NCI-H146 treated with DMSO at 0.1 percent for 48 hours (cell line): ENCODE measurements at regions not wholly inside any gene's neighbourhood (a gene's known extent, or its start where the extent isn't known, plus 50 kb on each side); places are given as distances from the start of the nearest gene placed in this dataset.
A peak's percentile ranks its signal among the peaks of the same experiment; 100 is the strongest.

Source experiments
- DNase-seq: peaks from one replicate; lab custom pipeline; 2025; ENCODE audit not compliant: unreplicated experiment; lab: John Stamatoyannopoulos, UW

DNA sequence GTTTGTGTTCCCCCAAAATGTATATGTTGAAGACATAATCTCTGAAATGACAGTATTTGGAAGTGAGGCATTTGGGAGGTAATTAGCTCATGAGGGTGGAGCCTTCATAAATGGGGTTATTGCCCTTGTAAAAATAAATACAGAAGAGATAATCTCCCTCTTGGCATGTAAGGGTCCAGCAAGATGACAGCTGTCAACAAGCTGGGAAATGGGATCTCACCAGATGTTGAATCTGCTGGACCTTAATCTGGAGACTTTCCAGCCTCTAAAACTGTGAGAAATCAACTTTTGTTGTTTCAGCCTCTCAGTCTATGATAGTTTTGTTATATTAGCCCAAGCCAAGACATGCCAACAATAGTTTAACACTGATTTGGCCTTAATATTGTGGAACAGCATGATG is 438.2 kb upstream of the PCDH7 start:
- no peak for DNase-seq

GRCh38 chr4:30283336-30283735 is 436.8 kb upstream of the PCDH7 start:
- DNase-seq: no peak

GRCh38 chr4:30294295-30294694 is 425.9 kb upstream of the PCDH7 start:
- no peak for DNase-seq

DNA sequence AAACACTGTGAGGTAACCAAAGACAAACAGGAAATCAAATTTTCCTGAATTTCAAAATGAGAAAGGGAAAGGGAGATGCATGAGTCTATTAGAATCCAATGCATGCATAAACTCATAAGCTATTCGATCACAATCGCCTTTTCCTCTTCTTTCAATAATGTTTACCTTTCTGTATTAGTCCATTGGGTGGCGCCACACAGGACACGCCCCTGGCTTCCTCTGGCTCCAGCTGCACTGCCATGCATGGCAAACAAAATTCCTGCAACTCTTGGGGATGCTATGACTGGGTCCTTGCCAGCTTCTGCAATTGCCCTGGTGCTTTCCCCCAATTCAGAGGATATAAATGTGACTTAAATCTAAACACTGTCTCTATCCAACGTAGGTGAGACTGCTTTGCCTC is 424.5 kb upstream of the PCDH7 start:
- DNase-seq: no peak

DNA sequence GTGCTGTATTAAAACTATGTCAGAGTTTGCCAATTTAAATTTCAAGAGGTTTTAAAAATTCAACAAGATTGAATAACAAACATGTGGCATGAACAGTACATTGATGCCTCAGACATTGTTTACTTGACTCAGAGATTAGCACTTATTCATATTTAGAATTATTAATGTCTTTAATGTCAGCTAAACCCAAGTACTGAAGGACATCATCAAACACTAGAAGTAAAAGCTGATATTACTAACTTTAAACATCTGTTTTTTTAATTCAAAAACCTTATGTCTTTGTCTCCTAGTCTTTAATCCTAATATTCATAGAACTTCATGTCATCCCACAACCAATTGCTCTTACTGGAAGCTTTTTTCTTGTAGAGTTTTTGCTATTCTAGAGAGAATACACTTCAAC is 406.2 kb upstream of the PCDH7 start:
- no peak for DNase-seq

DNA sequence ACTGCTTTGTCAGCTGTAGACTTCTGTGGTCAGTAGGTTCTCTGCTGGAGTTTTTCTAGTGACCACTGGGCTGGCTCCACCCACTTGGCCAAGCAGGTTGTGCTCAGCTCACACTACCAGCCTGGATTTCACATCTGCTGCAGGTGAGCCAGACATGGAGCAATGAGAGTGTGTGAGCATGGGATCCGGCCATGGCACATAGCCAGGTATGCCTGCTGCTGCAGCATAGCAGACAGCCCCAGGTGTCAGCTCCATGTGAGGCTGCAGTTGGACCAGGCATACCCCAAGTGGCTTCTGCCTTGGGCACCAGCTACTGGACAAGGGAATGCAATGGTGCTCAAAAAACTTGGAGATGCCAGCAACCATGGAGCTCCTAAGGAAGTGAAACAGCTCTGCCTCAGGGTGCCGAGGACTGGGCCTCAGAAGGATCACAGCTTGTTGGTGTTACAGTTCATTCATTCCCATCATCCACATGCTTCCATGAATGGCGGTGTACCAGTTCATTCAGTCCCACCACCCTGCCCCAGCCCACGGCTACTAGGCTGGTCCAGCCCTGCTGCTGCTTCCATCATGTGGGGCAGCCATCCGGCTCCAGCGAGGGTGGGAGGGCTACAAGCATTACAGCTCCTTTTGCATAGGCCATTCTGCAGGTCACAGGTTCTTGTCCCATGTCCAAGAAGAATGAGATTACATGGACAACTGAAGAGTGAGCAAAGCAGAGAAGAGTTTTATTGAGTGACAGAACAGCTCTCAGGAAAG is 389.1 kb upstream of the PCDH7 start:
- no peak for DNase-seq

DNA sequence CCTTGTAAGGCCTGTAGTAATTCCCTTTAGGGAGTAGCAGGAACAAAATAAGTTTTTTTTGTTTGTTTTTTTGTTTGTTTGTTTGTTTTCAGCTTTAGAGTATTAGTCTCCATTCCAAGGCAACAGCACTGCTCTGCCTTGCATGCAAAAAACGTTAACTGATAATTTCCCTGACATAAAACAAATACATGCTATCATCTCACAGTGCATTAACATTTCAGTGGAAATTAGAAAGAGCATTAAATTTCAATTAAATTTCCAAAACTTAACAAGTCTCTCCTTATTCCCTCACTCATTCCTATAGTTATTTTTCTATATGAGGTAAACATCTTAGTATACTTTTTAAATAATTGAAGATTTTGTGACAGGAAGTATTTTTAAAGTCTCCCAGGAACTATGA is 378.4 kb upstream of the PCDH7 start:
- DNase-seq: no peak

GRCh38 chr4:30350288-30350687 is 369.9 kb upstream of the PCDH7 start:
- DNase-seq: no peak

GRCh38 chr4:30354605-30355004 is 365.6 kb upstream of the PCDH7 start:
- DNase-seq: no peak

DNA sequence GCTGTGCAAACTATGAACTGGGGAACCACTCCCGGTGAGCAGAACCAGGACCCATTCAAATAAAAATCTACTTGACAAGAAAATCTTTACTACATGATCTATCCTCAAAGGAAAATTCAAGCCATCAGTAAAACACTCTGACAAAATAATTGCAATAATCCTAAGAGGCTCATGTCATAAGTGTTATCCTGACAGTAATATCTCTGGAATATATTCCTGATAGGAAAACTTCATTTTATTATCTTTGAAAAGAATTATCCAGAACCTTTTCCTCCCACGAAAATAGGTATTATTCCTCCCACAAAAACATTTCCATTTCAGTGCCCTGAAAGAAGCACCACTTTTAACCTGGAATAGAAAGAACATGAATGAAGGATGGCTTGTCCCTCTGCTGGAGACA is 357.7 kb upstream of the PCDH7 start:
- DNase-seq: no peak

GRCh38 chr4:30370105-30370504 is 350.1 kb upstream of the PCDH7 start:
- no peak for DNase-seq

DNA sequence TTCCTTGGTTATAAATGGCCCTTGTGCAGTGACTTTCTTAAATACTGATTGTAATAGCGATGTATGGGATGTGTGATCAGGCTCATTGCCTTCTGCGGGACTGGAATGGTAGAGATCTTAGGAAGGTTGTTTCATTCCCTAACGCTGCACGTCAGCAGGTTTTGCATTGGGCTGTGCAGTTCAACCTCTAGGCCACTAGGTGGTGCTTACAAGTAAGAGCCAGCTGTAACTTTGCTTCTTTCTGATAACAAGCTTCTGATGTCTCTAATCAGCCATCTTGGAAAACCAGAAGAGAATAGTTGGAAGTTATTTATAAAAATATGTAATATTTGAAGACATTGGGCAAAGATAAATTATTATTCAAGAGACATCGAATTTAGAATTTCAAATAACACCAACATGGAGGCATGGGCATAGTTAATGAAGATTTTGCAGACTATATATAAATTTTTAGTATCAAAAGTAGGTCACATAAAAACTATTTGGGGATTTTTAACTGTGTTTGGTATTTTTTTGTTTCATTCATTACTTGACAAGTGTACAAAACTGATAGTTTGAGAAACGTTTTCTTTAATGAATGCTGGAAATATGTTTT is 339.7 kb upstream of the PCDH7 start:
- DNase-seq: peak; percentile 13

DNA sequence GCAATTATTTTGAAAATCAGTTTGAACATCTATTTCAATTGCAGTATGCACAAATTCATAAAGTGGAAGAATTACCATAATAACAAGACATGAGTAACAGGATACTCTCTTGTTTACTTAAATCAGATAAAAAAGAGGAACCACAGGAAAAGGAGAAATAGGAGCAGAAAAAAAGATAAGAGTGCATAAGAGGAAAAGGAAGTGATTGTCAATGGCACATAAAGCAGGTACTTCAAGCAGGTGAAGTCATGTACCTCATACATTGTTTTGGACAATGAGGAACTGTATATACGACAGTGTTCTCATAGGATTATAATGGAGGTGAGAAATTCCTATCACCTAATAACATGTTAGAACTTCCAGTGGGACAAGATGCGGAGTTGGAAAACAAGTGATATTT is 334.5 kb upstream of the PCDH7 start:
- DNase-seq: no peak

DNA sequence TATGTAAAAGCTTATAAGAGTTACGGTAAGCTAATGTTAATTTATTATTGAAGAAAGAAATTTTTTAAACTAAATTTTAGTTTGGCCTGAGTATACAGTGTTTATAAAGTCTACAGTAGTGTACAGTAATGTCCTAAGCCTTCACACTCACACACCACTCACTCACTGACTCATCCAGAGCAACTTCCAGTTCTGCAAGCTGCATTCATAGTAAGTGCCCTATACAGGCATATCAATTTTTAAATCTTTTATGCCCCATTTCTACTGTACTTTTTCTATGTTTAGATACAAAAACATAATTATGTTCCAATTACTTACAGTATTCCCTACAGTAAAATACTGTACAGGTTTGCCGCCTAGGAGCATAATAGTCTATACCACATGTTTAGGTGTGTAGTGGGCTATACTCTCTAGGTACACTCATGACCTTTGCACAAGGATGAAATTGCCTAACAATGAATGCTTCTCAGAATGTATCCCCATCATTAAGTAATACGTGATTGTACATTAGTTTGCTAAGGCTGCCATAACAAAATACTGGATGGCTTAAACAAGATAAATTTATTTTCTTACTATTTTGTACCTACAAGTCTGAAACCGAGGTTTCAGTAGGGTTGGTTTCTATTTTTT is 333.8 kb upstream of the PCDH7 start:
- no peak for DNase-seq

GRCh38 chr4:30395902-30396301 is 324.3 kb upstream of the PCDH7 start:
- no peak for DNase-seq

- no peak for DNase-seq
Measured at GRCh38 chr4:30396772-30397475, 323.2 kb upstream of the PCDH7 start.

DNA sequence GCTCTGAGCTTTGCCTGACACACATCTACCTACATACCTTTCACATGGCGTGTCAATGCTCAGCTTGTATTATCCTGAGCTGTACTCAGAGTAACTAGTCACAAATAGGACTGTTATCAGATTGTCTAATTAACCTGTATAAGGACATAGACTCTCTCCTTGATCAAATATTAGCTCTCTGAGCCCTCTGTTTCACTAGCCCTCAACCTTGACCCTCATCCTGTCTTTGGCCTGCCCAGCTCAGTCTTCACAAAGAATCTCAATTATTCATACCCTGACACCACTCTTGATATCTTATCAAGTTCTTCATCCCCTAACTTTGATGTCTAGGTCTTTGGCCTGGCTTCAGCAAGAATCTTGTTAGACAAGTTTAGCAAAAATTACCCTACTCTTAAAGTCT is 320.7 kb upstream of the PCDH7 start:
- DNase-seq: no peak

DNA sequence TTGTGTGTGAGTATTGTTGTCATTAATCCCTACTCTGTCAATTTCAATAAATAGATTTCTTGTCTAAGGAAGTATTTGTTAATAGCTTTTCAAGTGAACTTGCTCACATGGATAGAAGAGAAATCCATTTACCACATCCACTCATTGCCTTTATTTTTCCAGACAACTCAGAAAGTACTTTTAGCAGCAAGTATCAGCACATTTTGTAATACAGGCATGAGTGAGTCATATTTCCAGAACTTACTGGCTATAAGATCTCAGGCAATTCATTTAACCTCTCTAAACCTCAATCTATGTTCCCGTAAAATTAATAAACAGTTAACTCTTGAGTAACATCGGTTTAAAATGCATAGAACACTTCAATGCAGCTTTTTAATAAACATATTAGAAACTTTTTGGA is 317.9 kb upstream of the PCDH7 start:
- no peak for DNase-seq

- no peak for DNase-seq
Measured at GRCh38 chr4:30413915-30414314, 306.3 kb upstream of the PCDH7 start.

DNA sequence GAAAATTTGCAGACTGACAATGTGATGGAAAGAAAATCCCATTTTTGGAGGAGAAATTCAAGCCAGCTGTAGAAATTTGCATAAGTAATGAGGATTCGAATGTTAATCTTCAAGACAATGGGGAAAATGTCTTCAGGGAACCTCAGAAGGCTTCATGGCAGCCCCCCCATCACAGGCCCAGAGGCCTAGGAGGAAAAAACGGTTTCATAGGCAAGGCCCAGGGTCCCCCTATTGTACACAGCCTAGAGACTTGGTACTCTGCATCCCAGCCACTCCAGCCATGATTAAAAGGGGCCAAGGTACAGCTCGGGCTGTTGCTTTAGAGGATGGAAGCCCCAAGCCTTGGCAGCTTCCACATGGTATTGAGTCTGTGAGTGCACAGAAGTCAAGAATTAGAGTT is 303.6 kb upstream of the PCDH7 start:
- no peak for DNase-seq

- no peak for DNase-seq
Measured at GRCh38 chr4:30427932-30428331, 292.2 kb upstream of the PCDH7 start.
